GM21576 (cell line): ENCODE measurements at regions not wholly inside any gene's neighbourhood (a gene's known extent, or its start where the extent isn't known, plus 50 kb on each side); places are given as distances from the start of the nearest gene placed in this dataset.
"Not testable (repeated sequence)": the region's sequence is repeated elsewhere in the genome, so short reads cannot be mapped to it uniquely, and the experiment has no call there.

Experiments used
- ATAC-seq: cut with Tn5 transposase; IDR thresholded peaks from one replicate; pipeline ENCODE4 v1.9.1; 2021; ENCODE audit warnings: mild to moderate bottlenecking, moderate library complexity; ENCODE audit not compliant: unreplicated experiment

- ATAC-seq, result no peak
These were observed 223.7 kb downstream of the DLL1 start for GRCh38 chr6:170067181-170067641.

- ATAC-seq, result no peak
These were observed 224.2 kb downstream of the DLL1 start for GRCh38 chr6:170066679-170067078.

GRCh38 chr6:170063851-170064602 lies 226.9 kb downstream of the DLL1 start:
- no peak for ATAC-seq

GRCh38 chr6:170063431-170063830 lies 227.4 kb downstream of the DLL1 start:
- no peak for ATAC-seq

DNA sequence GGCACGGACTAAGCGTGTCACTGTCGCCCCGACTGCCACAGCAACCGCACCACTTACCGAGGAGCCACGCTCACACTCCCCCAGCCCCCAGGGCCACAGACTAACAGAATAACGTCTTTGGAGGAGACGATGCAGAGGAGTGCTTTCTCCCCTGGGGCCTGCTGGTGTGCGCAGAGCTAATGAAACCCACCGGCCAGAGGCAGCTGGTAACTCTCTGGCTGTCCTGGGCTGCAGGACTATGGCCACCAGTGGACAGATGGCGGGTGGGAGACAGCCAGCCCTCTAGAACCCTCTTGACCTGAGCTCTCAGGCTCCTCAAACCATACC lies 228.0 kb downstream of the DLL1 start:
- no peak for ATAC-seq

DNA sequence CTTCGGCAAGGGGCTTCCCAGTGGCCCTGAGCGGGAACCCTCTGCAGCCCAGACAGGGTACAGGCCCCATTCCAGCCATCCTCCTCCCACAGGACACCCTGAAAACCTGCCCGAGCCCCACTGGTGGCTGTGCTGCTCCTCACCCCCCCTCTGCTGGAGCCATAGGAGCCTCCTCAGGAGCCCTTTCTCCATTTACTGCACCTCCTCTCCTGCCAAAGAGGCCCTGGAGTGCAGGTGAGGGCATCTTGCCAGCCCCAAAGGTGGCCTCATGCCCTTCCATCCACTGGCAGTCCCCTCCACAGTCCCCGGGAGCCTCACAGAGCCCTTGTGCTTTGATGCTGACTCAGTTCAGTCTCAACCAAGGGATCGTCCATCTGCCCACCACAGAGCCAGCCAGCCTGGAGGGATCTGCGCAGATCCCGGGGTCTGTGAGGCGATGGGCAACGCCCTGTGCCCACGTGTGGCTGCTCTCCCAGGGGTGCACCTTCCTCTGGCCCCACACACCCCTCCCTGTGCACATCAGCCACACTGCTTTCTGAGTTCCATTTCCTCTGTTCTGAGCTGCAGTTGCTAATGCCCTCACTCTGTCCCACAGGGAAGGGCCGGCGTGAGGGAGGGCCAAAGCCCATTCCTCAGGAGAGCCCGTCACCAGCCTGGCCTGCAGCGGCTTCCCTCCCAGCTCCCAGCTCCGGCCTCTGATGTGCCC lies 228.5 kb downstream of the DLL1 start:
- no peak for ATAC-seq

DNA sequence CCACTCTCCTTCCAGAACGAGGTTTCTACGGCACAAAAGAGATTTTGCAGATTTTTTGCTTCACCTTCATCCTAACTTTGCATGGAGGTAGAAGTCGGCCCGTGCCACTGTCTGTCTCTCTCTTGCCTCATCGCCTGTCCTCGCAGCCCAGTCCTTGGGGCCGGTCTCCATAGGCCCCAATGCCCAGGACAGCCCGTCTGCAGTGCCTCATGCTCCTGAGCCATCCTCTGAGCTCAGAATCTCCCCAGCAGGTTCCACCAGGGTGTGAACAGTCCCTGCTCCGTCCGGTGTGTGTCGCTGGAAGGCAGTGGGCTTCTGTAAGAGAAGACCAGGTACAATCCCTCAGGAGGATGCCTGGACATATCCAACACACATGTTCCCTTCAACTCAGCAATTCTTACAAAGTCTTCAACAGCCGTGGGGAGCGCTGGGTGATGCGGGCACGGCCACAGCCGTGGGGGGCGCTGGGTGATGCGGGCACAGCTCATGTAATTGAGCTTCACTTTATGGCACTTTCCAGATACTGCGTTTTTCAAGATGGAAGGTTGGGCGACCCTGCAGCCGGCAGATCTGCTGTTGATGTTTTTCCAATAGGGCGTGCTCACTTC lies 231.9 kb downstream of the DLL1 start:
- no peak for ATAC-seq

DNA sequence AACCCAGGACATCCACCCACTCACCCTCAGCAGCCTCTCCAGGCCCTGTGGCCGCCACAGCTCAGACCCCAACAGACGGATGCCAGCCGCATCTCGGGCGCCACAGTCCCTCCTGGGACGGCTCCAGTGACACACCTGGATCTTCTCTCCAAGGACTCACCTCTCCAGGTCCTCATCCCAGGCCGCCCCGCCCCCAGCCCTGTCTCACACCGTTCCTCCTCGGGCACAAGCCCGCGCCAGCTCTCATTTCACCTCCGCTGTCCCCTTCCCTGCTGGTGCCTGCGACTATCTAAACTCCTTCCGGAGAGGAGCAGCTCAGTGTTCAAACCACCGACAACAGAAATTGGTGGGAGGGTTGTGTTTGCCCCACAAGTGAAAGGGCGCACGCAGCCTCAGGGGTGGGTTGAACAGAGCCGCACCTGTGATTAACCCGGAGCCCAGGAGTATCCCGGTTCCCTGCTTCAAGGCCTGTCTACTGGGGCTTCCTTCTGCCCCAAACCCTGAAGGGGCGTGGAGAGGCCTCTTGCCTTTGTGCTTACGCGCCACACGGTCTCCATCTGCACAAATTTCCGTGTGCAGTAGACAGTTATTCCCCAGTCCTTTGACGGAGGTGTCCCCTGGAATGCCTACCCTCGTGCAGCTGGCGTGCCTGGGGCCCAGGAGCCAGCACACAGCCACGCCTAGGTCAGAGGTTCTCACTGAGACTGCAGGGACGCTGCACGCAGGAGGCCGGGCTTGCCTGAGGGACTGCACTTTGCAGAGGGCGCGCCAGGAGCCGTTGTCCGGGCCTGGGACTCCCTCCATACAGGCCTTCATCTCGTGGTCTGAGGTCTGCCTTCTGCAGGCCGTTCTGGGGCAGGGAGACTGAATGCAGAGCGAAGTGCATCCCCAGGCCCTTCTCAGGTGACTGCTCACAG lies 232.7 kb downstream of the DLL1 start:
- no peak for ATAC-seq

DNA sequence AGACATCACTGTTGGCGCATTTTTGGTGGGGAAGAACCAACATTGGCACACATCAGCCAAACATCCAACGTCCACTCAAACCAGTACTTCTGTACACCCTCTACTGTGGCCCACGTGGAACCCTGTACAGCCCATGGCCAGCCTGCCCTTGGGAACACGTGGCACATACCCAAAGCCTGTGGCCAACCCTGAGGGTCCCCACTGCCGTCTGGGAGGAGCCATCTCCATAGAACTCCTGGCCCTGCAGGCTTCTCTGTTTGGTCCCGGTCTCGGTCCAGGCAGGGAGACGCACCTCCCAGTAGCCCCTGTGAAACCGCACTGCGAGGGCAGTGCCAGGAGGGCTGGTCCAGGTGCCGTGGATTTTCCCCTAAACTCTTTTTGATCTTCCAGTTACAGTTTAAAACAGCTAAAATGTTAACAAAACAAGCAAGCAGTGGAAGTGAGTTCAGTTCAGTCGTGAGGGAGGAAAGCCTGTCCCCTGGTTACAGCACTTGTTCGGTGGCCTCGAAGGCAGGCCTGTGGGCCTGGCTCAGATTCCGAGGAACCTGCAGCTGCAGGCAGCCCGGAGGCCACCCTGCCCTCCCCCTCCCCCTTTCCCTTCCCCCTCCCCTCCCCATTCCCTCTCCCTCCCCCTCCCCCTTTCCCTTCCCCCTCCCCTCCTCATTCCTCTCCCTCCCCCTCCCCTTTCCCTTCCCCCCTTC lies 233.7 kb downstream of the DLL1 start:
- ATAC-seq, result no peak

DNA sequence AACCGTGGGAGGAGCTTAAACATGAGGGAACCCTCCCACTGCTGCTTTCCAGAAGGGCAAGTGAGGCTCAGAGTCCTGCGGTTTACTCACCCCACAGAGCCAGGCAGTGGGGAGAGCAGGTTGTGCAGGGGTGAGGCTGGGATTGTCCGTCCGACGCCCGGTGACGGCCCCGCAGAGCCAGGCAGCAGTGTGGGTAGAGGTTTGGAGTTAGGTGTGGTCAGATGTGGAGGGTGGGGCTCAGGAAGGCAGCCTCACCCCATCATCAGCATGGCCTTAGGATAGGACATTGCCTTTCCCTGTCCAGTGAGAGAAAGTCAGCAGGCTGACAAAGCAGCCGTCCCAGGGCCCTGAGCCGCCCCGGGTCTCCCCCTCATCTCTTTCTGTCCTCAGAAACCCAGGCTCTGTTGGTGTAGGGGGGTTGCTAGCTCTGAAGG lies 234.6 kb downstream of the DLL1 start:
- no peak for ATAC-seq

GRCh38 chr6:170055797-170056196 lies 235.1 kb downstream of the DLL1 start:
- not testable (repeated sequence) for ATAC-seq

DNA sequence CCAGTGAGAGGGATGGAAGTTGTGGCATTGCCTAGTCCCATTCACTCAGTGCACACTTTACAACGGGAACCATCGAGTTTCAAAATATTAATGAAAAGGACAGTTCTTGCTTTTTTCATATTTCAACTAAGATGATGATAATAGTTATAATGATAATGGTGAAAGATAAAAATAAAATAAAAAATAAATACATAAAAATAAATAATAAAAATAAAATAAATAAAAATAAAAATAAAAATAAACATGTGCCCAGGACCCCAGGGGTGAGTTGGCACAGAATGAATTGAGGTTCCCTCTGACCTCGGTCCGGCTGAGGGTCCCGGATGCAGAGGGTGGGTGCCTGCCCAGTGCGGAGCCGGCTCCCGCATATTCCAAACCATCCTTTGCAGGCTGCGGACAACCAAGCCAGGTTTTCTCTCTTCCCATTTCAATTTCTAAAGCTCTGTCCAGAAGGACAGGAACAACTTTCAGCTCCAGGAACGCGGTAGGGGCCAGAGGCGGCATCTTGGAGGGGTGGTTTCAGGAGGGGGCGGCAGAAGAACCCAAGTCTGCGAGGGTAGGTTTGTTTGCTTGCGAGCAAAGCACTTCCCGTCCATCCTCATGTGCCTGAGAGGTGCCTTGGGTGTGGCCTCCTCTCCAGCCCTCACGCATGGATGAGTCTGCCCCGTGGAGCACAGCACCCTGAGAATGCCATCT lies 236.8 kb downstream of the DLL1 start:
- no peak for ATAC-seq

DNA sequence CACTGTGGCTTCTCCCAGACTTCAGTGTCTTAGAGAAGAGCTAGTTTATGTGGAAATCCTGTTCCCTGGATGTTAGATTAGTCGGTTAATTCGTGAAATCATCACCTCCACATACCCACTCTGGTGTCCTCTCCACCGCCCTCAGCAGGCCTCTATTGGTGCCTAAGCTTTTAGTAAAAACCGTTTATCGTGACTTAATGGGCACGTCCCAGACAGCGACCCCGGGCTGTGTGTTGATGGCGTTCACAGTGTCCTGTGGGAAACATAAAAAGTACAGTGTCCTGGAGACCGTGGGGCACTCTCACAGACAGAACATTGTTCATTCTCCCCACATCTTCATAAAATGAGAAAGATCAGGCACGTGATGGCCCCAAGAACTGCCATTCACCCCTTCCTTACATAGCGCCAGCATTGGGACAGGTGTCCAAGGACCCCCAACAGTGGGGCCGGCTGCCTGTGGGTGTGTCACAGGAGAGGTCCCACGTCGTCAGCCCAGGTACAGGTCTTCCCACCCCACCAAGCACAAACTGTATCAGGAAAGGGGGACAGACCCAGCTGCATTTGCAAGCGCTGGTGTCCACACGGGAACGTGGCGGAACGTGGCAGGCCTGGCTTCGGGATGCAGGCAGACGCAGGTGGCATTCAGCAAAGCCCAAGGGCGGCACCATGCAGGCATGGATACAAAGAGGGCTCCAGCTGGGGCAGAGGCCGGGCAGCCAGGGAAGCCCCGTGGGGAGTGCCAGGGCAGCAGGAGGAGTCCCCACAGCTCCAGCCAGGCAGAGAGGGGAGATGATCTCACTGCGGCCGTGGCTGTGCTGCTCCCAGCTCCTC lies 237.7 kb downstream of the DLL1 start:
- ATAC-seq, result no peak

- ATAC-seq, result no peak
These were observed 239.4 kb downstream of the DLL1 start for GRCh38 chr6:170051229-170052172.

GRCh38 chr6:170050591-170051041 lies 240.3 kb downstream of the DLL1 start:
- ATAC-seq, result no peak

GRCh38 chr6:170049641-170050561 lies 241.0 kb downstream of the DLL1 start:
- ATAC-seq, result no peak
